Midbrain (tissue), 1 donor: ENCODE measurements at regions not wholly inside any gene's neighbourhood (a gene's known extent, or its start where the extent isn't known, plus 50 kb on each side); places are given as distances from the start of the nearest gene placed in this dataset.
"Not testable (repeated sequence)": the region's sequence is repeated elsewhere in the genome, so short reads cannot be mapped to it uniquely, and the experiment has no call there.

Experiments used
- DNase-seq: peaks from one replicate; lab custom pipeline; 2025; lab: John Stamatoyannopoulos, UW

- not testable (repeated sequence) for DNase-seq
These were observed 196.5 kb upstream of the ZNF469 start for GRCh38 chr16:88185976-88186888.

- DNase-seq = not testable (repeated sequence)
These were observed 195.6 kb upstream of the ZNF469 start for GRCh38 chr16:88186889-88187870.

- not testable (repeated sequence) for DNase-seq
These were observed 194.4 kb upstream of the ZNF469 start for GRCh38 chr16:88188171-88188895.

- not testable (repeated sequence) for DNase-seq
These were observed 192.1 kb upstream of the ZNF469 start for GRCh38 chr16:88190592-88191095.

- not testable (repeated sequence) for DNase-seq
These were observed 191.6 kb upstream of the ZNF469 start for GRCh38 chr16:88191168-88191567.

GRCh38 chr16:88192601-88193000, 190.2 kb upstream of the ZNF469 start:
- no peak for DNase-seq

GRCh38 chr16:88193706-88194396, 188.9 kb upstream of the ZNF469 start:
- DNase-seq = peak; percentile 61

- DNase-seq = peak; percentile 1
These were observed 188.1 kb upstream of the ZNF469 start for GRCh38 chr16:88194397-88195268.

- no peak for DNase-seq
These were observed 187.5 kb upstream of the ZNF469 start for GRCh38 chr16:88195269-88195705.

- no peak for DNase-seq
These were observed 186.8 kb upstream of the ZNF469 start for GRCh38 chr16:88195911-88196465.

- no peak for DNase-seq
These were observed 186.0 kb upstream of the ZNF469 start for GRCh38 chr16:88196471-88197400.

- DNase-seq = no peak
These were observed 185.0 kb upstream of the ZNF469 start for GRCh38 chr16:88197481-88198456.

GRCh38 chr16:88198457-88199295, 184.1 kb upstream of the ZNF469 start:
- DNase-seq = not testable (repeated sequence)

GRCh38 chr16:88199296-88200153, 183.2 kb upstream of the ZNF469 start:
- DNase-seq = not testable (repeated sequence)
